Fibroblast of lung (primary cell): ENCODE measurements at regions not wholly inside any gene's neighbourhood (a gene's known extent, or its start where the extent isn't known, plus 50 kb on each side); places are given as distances from the start of the nearest gene placed in this dataset.

Experiments used
- CTCF ChIP-seq, 2 donors: IDR thresholded peaks in 1 of 2; conservative IDR thresholded peaks in 1 of 2; 1 replicate in 1 of 2; 2 replicates in 1 of 2; pipeline ENCODE4 v1.5.1; 2011 to 2012; ENCODE audit warnings: low read length in 2 of 2, control low read depth in 1 of 2, inconsistent platforms in 1 of 2, low read depth in 1 of 2, mild to moderate bottlenecking in 1 of 2
- EZH2 ChIP-seq: IDR thresholded peaks from 2 replicates; pipeline ENCODE4 v1.5.1; 2012; ENCODE audit warnings: low read length, control low read depth, mild to moderate bottlenecking; ENCODE audit errors: missing control alignments

GRCh38 chr4:178481564-178481963 lies 1039.3 kb upstream of the AGA start:
- TF ChIP-seq CTCF (conservative IDR thresholded peaks at IDR 0.05 in 1 of 2, IDR thresholded peaks at IDR 0.05 in 1 of 2; ENCODE audit: low read depth in 1 of 2, low read length in 2 of 2): no peak
- TF ChIP-seq EZH2: no peak
